Endometrial microvascular endothelial cells (primary cell): ENCODE measurements at regions not wholly inside any gene's neighbourhood (a gene's known extent, or its start where the extent isn't known, plus 50 kb on each side); places are given as distances from the start of the nearest gene placed in this dataset.
"Not testable (repeated sequence)": the region's sequence is repeated elsewhere in the genome, so short reads cannot be mapped to it uniquely, and the experiment has no call there.

Experiments used
- in situ Hi-C: cut with HindIII; loops from 2 replicates; pipeline ENCODE4 v1.10.0; 2017; ENCODE audit warnings: low sequenced_read_pairs, low pct_unique_long_range_greater_than_20kb; ENCODE audit errors: inconsistent ontology term

DNA sequence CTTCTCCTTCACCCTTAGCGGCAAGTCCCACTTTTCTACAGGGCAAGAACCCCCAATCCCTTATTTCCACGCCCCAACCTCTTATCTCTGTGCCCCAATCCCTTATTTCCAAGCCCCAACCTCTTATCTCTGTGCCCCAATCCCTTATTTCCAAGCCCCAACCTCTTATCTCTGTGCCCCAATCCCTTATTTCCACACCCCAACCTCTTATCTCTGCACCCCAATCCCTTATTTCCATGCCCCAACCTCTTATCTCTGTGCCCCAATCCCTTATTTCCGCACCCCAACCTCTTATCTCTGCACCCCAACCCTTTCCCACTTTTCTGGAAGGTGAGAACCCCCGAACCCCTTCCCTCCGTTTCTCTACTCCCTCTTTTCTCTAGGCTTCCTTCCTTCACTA, 116.1 kb upstream of the GJE1 start:
- in situ Hi-C loops = not testable (repeated sequence)

DNA sequence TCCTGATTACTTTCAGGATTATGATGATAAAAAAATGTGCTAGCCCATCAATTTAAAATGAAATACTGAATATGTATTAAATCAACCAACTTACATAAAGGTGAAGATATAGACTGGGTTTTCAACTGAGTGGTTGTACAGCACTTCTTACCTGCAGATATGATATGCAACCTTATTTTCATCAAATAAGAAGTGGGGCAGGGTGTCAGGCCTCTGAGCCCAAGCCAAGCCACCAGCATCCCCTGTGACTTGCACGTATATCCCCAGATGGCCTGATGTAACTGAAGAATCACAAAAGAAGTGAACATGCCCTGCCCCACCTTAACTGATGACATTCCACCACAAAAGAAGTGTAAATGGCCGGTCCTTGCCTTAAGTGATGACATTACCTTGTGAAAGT, 117.3 kb upstream of the GJE1 start:
- in situ Hi-C loops = not testable (repeated sequence)

DNA sequence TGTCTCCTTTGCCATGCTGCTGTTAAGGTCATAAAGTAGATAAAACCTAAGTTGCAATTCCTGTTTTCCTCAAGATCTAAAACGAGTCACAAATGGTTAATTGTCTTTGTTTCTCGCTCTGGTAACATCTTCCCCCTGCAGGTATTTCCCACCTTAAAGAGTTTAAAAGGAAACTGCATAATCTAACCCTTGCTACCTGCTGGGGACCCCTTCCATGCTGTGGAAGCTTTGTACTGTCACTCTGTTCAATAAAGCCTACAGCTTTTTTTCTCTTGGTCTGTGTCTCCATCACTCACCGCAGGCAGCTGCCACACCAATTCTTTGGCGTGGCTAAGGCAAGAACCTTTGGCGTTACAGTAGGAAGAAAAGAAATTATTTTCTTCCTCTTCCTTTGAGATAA, 117.7 kb upstream of the GJE1 start:
- in situ Hi-C loops = no loop called here

DNA sequence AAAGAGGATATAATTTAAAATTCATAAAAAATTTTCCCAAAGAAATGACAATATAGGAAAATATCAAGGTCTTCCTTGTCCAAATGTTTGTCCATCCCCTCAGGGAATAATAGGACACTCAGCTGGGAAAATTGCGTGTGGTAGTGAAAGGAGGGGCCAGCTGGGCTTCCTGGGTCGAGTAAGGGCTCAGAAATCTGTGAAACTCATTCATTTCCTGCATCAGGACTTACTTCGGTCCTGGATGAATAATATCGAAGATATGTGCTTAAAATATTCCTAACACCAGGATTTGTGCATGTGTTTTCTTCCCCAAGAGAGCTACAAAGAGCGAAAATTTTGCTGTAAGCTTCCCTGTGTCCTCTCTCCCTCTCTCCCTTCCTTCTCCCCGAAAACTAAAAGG, 118.2 kb upstream of the GJE1 start:
- in situ Hi-C loops = no loop called here

DNA sequence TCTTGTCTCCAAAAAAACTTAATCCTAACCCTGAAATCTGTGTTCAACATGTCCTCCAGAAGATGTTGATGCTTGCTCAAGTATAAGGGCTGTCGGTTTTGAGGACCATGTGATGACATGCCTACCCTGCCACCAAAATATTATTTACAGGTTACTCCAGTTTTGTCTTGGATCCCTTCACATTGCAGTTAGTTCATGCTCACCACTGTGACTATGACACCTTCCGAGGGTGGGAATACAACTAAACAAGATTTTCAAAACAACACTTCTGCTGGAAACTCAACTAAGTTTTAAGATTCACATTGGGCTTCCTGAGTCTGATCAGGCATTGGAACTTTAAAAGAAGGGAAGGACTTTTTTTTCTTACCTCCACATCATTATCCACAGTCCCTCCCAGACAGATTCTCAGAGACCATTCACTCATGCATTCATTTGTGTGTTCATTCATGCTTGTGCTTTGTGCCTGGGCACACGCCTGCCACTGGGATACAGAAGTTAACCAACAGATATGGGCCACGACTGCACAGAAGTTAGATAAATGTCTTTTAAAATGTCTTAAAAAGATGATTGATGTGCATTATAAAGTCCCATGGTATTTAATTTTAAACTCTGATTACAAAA, 118.7 kb upstream of the GJE1 start:
- in situ Hi-C loops = no loop called here

DNA sequence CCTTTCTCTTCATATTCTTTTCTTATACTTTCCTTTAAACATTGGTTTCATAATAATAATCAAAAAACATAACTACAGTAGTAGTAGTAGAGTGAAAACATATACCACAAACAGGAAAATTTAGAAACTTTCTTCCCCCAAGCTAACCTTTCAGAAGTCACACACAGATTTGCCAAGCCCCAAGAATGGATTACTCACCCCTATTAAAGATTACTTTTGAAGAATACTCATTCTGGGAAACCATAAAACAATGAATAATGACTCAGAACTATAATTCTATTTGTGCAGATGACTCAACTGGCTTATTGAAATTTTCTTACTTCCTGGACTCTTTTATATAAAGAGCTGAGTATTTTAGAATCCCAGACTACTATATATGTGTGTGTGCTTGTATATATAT, 119.4 kb upstream of the GJE1 start:
- in situ Hi-C loops = no loop called here

DNA sequence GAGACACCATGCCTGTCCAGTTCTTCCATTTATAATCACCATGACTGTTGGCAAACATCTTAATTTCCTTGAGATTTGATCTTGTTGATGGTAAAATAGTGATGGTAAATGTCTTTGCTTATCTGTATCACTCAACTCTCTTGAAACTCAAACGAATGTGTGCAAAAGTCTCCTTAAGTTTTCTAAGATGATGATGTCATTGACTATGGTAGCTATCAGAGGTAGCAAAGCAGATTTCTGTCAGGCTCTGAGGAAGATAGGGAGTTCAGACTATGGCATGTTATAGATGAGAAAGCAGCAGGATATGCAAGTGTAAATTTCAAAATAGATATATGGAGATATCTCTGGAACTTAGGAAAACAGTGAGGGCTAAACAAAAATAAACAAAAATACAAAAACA, 121.0 kb upstream of the GJE1 start:
- in situ Hi-C loops = no loop called here

DNA sequence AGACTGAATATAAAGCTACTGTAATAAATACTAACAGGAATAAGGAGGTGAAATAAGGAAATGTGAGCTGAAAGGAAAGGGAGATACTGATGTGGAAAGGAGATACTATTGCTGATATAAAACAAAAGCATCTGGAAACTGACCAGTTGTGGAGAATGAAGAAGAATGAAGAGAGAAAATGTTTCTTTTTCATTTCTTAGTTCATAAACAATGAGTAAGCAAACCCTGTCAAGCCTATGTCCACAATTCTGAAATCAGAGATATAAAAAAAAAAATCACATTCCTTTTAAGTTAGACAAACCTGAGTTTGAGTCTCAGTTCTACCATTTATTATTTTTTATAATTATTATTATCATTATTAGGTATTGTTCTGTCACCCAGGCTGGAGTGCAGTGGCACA, 121.6 kb upstream of the GJE1 start:
- in situ Hi-C loops = no loop called here

DNA sequence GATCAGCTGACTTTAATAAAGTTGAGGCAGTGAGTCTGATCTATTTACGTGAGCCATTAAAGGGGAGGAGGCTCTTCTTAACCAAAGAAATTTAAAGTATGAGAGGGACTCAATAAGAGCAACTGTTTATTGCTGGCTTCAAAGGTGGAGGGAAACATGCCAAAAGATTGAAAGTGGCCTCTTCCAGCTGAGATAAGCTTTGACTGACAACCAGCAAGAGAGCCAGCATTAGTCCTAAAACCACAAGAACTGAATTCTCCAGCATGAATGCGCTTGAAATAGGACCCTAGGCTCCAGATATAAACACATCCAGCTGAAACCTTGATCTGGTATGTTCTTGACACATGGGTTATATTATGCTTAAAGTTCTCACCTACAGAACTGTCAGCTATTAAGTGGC, 123.1 kb upstream of the GJE1 start:
- in situ Hi-C loops = no loop called here

DNA sequence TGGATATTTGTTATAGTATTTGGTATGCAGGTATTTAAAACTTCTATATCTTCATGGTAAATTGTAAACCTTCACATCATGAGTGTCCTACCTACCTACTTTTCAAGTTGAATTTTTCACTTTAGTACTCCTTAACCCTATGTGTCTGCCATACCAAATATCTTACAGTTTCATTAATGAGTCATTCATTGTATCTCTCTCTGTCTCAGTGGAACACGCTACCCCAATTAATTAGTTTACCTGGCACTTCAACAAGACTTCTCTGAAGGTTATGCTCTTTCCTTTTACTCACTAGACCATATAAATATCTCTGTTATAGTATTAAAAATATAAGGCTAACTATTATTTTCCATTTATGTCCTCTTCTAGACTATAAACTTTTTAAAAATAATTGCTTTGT, 123.9 kb upstream of the GJE1 start:
- in situ Hi-C loops = no loop called here

DNA sequence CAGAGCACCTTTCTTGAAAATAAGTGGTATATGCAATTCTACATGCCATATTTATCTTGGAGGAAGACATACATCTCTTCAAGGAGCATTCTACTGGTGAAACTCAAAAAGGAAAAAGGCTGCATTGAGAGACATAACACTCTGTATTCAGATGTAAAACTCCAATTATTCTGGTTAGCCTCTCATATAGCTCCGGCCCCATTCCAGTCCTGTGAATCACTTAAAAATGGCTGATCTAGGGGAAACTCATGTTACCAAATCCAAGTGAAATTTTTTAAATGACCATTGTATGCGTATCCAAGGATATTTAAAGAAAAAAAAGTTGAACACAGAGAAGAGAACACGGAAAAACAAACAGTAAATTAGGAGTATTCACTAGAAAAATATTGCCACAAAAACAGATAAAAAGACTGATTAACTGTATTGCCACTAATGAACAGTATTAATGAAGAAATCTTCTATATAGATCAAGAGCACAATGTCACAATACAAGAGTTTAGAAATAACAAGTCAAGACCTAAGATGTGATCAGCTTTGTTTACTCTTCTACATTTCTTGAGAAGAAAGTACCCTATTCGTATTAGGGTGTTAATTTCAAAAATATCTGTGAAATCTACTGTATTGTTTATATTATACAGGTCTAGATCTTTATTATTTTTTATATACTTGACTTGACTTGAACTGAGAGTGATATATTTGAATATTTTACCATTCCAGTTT, 124.5 kb upstream of the GJE1 start:
- in situ Hi-C loops = no loop called here

DNA sequence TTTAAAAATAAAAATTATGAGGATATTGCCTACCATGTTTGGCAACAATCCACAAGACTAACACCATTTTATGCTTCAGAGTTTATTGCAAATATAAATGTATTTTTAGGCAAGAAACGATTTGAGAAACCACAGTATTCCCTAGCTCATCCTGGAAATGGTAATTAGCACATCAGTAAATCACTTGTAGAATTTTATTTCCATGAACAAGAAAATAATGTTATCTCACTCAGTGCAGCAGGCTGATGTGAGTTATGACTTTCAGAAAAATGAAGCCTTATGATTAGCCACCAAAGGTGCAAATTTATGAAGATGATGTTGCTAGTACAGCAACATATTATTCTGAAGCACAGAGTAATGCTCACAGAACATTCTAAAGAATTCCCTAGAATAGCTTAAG, 127.7 kb upstream of the GJE1 start:
- in situ Hi-C loops = no loop called here

DNA sequence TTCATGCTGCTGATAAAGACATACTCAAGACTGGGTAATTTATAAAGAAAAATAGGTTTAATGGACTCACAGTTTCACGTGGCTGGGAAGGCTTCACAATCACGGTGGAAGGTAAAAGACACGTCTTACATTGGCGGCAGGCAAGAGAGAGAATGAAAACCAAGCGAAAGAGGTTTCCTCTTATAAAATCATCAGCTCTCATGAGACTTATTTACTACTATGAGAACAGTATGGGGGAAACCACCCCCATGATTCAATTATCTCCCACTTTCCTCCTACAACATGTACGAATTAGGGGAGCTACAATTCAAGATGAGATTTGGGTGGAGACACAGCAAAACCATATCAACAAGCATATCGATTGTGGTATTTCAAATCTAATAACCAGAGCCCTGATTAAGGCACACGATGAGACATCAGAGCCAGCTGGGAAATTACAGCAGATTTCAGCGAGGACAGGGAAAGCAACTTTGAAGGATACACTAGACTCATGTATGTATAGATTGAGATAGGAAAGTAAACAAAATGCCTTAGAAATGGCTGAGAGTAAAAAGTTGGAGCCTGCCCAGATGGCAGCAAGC, 129.8 kb upstream of the GJE1 start:
- in situ Hi-C loops = no loop called here

DNA sequence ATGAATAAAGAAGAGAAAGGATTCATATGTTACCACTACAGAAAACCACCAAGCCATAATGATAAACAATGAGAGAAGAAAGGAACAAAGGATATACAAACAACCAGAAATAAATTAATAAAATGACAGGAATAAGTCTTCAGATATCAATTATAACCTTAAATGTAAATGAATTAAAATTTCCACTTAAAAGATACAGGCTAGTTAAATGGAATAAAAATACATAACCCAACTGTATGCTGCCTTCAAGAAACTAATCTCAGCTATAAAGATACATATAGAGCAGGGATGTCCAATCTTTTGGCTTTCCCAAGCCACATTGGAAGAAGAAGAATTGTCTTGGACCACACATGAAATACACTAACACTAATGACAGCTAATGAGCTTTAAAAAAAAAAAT, 135.9 kb upstream of the GJE1 start:
- in situ Hi-C loops = no loop called here

DNA sequence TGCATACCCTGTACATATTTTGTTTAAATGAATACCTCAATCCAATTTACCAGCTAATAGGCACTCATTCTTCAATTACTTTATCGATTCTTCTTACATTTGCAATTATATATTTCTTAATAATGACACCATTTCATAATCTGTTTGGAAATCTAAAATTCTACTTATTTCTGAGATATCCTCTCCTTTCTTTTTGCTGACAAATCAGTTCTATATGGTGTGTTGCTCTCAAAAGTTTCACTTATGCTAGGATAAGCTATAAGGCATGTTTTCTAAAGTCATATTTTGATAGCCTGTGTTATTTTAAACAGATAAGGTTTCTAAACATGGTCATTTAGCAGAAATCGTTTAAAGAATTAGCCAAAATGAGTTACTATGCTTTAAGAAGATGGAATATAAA, 140.6 kb upstream of the GJE1 start:
- in situ Hi-C loops = no loop called here

DNA sequence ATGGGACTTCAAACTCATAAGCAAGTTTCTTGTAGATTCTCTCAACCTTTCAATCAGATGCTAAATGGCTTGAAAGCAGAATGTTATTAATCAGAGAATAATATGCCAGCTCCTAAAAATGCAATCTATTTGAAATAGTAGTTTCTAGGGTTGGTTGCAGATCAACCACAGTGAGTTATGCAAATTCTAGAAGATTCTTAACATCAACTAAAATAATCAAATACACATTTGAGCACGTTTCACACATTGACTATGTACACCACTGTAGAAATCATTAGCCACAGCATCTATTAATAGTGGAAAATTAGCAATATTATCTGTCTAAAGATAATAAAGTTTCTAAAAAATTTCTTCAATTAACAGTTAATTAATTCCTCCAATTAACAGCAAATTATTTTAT, 141.9 kb upstream of the GJE1 start:
- in situ Hi-C loops = no loop called here

DNA sequence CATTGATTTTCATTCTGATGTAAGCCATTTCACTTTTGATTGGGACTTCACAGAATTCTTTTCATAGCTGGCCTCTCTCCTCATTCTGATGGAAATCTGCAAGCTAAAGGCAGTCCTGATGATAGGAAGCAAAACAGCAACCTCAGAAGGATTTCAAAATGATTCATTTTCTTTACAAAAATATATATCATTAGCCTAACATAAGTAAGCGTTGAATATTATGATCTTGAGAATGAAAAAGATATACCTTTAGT, 143.1 kb upstream of the GJE1 start:
- in situ Hi-C loops = no loop called here

DNA sequence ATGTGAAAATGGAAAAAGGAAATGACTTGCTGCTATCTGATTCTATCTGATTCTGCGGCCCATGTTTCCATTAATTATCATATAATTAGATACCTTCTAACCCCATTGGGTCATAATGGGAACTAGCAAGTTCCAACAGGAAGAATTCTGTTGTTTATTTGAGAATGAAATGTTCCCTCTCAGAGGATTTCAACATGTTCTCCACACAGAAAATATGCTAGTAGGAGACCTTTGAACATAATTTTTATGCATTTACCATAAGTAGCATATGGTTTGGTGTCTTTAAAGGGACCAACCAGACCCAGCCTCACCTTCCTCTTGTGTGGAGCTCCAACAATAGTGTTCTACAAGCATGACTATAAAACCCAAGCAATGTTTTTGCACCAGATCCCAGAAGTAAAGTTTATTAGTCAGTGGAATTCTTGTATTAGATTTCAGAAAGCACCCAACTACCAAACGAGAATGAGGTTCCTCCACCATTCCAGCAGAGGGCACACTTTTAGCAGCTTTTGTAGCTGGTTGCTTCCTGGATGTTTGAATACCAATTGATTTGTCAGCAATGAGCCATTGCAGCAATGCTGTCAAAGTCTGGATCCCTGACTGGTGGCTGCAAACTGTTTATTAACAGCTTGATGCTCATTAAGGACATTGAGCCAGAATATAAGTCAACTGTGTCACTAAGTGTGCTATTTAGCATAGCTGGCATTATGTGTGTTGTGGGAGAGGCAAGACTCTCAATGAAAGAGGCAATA, 143.6 kb upstream of the GJE1 start:
- in situ Hi-C loops = no loop called here

DNA sequence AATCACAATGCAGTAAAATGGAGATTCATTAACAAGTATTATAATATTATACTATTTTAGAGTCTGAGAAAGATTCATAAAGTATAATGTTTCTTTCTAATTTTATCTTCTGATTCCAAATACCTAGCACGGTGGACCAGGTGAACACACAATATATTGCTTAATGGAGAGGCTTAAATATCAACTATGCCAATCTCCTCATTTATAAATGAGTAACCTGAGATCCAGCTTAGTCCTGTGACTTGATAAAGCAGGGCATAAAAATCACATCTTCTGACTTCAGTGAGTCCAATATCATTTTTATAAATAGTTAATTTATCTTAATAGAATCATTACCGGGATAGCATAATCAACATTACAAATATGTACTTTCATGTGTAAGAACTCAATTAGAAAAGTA, 144.4 kb upstream of the GJE1 start:
- in situ Hi-C loops = no loop called here

DNA sequence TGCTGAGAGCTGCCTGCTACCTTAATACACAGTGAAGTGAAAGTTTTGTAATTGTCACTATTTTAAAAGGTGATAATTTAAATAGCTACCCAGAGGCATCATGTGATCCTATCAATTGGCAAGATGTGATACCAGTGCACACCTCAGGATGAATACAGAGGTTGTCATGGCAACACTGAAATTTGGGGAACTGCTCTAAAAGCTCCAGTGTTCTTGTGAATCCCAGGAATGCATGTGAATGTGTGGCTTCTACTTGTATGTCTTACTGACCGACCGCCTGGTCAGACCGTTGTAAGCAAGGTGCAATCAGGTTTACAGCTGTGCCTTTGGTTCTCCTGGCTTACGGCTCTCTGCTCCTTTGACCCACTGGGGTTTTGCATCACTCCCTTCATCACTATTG, 146.3 kb upstream of the GJE1 start:
- in situ Hi-C loops = no loop called here
